K562 (cell line): ENCODE measurements at regions not wholly inside any gene's neighbourhood (a gene's known extent, or its start where the extent isn't known, plus 50 kb on each side); places are given as distances from the start of the nearest gene placed in this dataset.

Experiments
- ATAC-seq: fragments of 200-7000 bp; cut with Tn5 transposase; 3 replicates; pipeline ENCODE4 v1.9.1; 2020; ENCODE audit warnings: moderate library complexity
- BruUV-seq: library from RNA; stranded (reverse); fragments of 400-500 nt; replicated peaks from 2 replicates; lab custom pipeline; 2021; lab: Mats Ljungman, UMichigan
- CTCF ChIA-PET: fragments of 300-600 bp; formaldehyde crosslinking; extraction: SDS; loops from one replicate; lab custom pipeline; 2021; ENCODE audit warnings: low intra/inter-chr PET ratio; lab: Yijun Ruan, JAX
- POLR2A ChIA-PET: fragments of 300-600, 350-650 bp; sonication (Branson Sonifier 250); formaldehyde crosslinking; extraction: SDS; loops from one replicate; lab custom pipeline; 2021; ENCODE audit warnings: antibody characterized with exemption, inconsistent platforms; lab: Yijun Ruan, JAX
- DNase-seq, 4 experiments: peaks; one replicate each; pipeline versions ENCODE4 v3.0.0 to v3.0.0-alpha.2; 2011 to 2018; ENCODE audit warnings: low spot score in 3 of 4, mixed read lengths in 3 of 4; ENCODE audit errors: extremely low read depth in 1 of 4
- FAIRE-seq: peaks from 2 replicates; lab custom pipeline; 2011; peaks lifted over from hg19 to GRCh38; lab: Jason Lieb, UNC
- H2AFZ ChIP-seq: 2 replicates; pipeline ENCODE4 v1.6.0; 2011; ENCODE audit warnings: low read depth, low read length, control low read depth, inconsistent platforms
- H3K27ac ChIP-seq: fragments of 200-600 bp; 3 replicates; pipeline ENCODE4 v1.8.0; 2011; ENCODE audit warnings: low read depth, mild to moderate bottlenecking, control low read depth, inconsistent platforms, low read length, moderate library complexity, mixed read lengths; ENCODE audit errors: extremely low read depth
- H3K27me3 ChIP-seq, 2 experiments: fragments of 300-600 bp in 1 of 2; 2 replicates in 1 of 2; 3 replicates in 1 of 2; pipeline versions ENCODE4 v1.6.0 to v1.8.0; 2011; ENCODE audit warnings: inconsistent platforms in 2 of 2, low read length in 2 of 2, mild to moderate bottlenecking in 1 of 2, mixed read lengths in 1 of 2, moderate library complexity in 1 of 2; ENCODE audit not compliant: control insufficient read depth in 2 of 2, insufficient read depth in 2 of 2
- H3K36me3 ChIP-seq: fragments of 300-600 bp; 3 replicates; pipeline ENCODE4 v1.8.0; 2011; ENCODE audit warnings: mild to moderate bottlenecking, low read length, inconsistent platforms; ENCODE audit not compliant: control insufficient read depth, insufficient read depth
- H3K4me1 ChIP-seq, 2 experiments: fragments of 200-600 bp in 1 of 2; replicated peaks in 1 of 2; 2 replicates in 1 of 2; 3 replicates in 1 of 2; pipeline versions ENCODE4 v1.5.1 to v1.8.0; 2011; ENCODE audit warnings: inconsistent platforms in 2 of 2, low read length in 2 of 2, mild to moderate bottlenecking in 1 of 2, mixed read lengths in 1 of 2, moderate library complexity in 1 of 2; ENCODE audit not compliant: control insufficient read depth in 2 of 2, insufficient read depth in 2 of 2
- H3K4me2 ChIP-seq: 2 replicates; pipeline ENCODE4 v1.6.1; 2011; ENCODE audit warnings: low read length, control low read depth, inconsistent platforms, mixed read lengths; ENCODE audit not compliant: insufficient read depth
- H3K4me3 ChIP-seq: fragments of 200-600 bp; sonication (generic), shearing (Covaris generic); 2 replicates; pipeline ENCODE4 v1.5.1; 2016; ENCODE audit warnings: control low read depth, inconsistent platforms
- H3K79me2 ChIP-seq: fragments of 200-600 bp; 3 replicates; pipeline ENCODE4 v1.8.0; 2011; ENCODE audit warnings: low read length, inconsistent platforms; ENCODE audit not compliant: control insufficient read depth, insufficient read depth
- H3K9ac ChIP-seq, 2 experiments: 2 replicates each; pipeline versions ENCODE4 v1.6.0 to v1.6.1; 2011; ENCODE audit warnings: low read depth in 2 of 2, low read length in 2 of 2, control low read depth in 1 of 2, inconsistent platforms in 1 of 2, mild to moderate bottlenecking in 1 of 2, mixed read lengths in 1 of 2; ENCODE audit not compliant: insufficient read depth in 1 of 2
- H3K9me1 ChIP-seq: one replicate; pipeline ENCODE4 v1.6.0; 2011; ENCODE audit warnings: inconsistent platforms, mild to moderate bottlenecking, low read length, moderate library complexity; ENCODE audit not compliant: control insufficient read depth, insufficient read depth
- H3K9me3 ChIP-seq: replicated peaks from 2 replicates; pipeline ENCODE4 v1.5.1; 2011; ENCODE audit warnings: low read depth, low read length, inconsistent platforms; ENCODE audit not compliant: control insufficient read depth, insufficient read depth
- H4K20me1 ChIP-seq: replicated peaks from 2 replicates; pipeline ENCODE4 v1.6.1; 2011; ENCODE audit warnings: low read length, inconsistent platforms, mixed read lengths; ENCODE audit not compliant: control insufficient read depth, insufficient read depth
- C11orf30 ChIP-seq: fragments of 450-650 bp; IDR thresholded peaks from 2 replicates; pipeline ENCODE4 v1.6.1; 2016; ENCODE audit warnings: low read depth, mild to moderate bottlenecking
- E2F6 ChIP-seq, 2 experiments: IDR thresholded peaks; 2 replicates each; pipeline ENCODE4 v1.6.1; 2011; ENCODE audit warnings: borderline replicate concordance in 1 of 2, control low read depth in 1 of 2, low read depth in 1 of 2, low read length in 1 of 2, mild to moderate bottlenecking in 1 of 2, mixed read lengths in 1 of 2, moderate library complexity in 1 of 2; ENCODE audit not compliant: insufficient read depth in 1 of 2, insufficient read length in 1 of 2, poor library complexity in 1 of 2, severe bottlenecking in 1 of 2; ENCODE audit errors: extremely low read depth in 1 of 2
- GABPB2 ChIP-seq: fragments of 250-450 bp; sonication (Bioruptor Pico); conservative IDR thresholded peaks from 2 replicates; pipeline ENCODE4 v1.5.1; 2021; ENCODE audit warnings: mild to moderate bottlenecking
- HNRNPH1 ChIP-seq: fragments of 200-400 bp; formaldehyde crosslinking; optimal IDR thresholded peaks from 2 replicates; pipeline ENCODE3; 2017; ENCODE audit warnings: low read depth, mild to moderate bottlenecking, low read length, moderate library complexity
- HNRNPL ChIP-seq: fragments of 200-400 bp; formaldehyde crosslinking; IDR thresholded peaks from 2 replicates; pipeline ENCODE4 v1.6.1; 2017; ENCODE audit warnings: low read depth, mild to moderate bottlenecking, low read length
- MAFF ChIP-seq: IDR thresholded peaks from 2 replicates; pipeline ENCODE4 v1.6.1; 2012; ENCODE audit warnings: low read length, improper control_type of control experiment
- MAFG ChIP-seq: fragments of 450-650 bp; conservative IDR thresholded peaks from 2 replicates; pipeline ENCODE4 v1.6.1; 2016; ENCODE audit warnings: missing genetic modification characterization, missing compliant biosample characterization
- MAFK ChIP-seq: IDR thresholded peaks from 2 replicates; pipeline ENCODE4 v1.6.1; 2011; ENCODE audit warnings: low read length, improper control_type of control experiment
- MAX ChIP-seq: sonication (generic); formaldehyde crosslinking; IDR thresholded peaks from 2 replicates; pipeline ENCODE4 v1.9.0; 2022; ENCODE audit warnings: mild to moderate bottlenecking, missing genetic modification reagents
- NCOA4 ChIP-seq: fragments of 450-650 bp; IDR thresholded peaks from 2 replicates; pipeline ENCODE4 v1.6.1; 2018; ENCODE audit warnings: mild to moderate bottlenecking; ENCODE audit not compliant: partially characterized antibody
- NFIX ChIP-seq: fragments of 250-450 bp; sonication (Bioruptor Pico); IDR thresholded peaks from 2 replicates; pipeline ENCODE4 v1.4.0; 2020; ENCODE audit warnings: low read depth, mild to moderate bottlenecking, moderate library complexity
- RBM25 ChIP-seq: fragments of 200-400 bp; formaldehyde crosslinking; IDR thresholded peaks from 2 replicates; pipeline ENCODE4 v1.6.1; 2018; ENCODE audit warnings: low read length, low read depth, moderate library complexity; ENCODE audit not compliant: severe bottlenecking
- SAFB2 ChIP-seq: fragments of 200-400 bp; formaldehyde crosslinking; IDR thresholded peaks from 2 replicates; pipeline ENCODE4 v1.6.1; 2018; ENCODE audit warnings: borderline replicate concordance, low read length, low read depth, moderate library complexity; ENCODE audit not compliant: severe bottlenecking
- SMAD1 ChIP-seq: fragments of 150-350 bp; IDR thresholded peaks from 2 replicates; pipeline ENCODE4 v1.6.1; 2014; ENCODE audit warnings: low read length, low read depth; ENCODE audit not compliant: partially characterized antibody
- SRSF9 ChIP-seq: fragments of 200-400 bp; formaldehyde crosslinking; IDR thresholded peaks from 2 replicates; pipeline ENCODE4 v1.6.1; 2017; ENCODE audit warnings: low read depth, low read length, borderline replicate concordance
- TEAD4 ChIP-seq, 2 experiments: sonication (generic) in 1 of 2; formaldehyde crosslinking in 1 of 2; IDR thresholded peaks; 2 replicates each; pipeline versions ENCODE4 v1.6.1 to v1.8.0; 2012 to 2022; ENCODE audit warnings: borderline replicate concordance in 1 of 2, inconsistent platforms in 1 of 2, low read length in 1 of 2, mild to moderate bottlenecking in 1 of 2, missing genetic modification reagents in 1 of 2
- ZNF316 ChIP-seq: fragments of 450-650 bp; IDR thresholded peaks from 2 replicates; pipeline ENCODE4 v1.6.1; 2016
- WGBS: fragments of 100-300 bp; shearing (Covaris generic); methylation state at CpG from one replicate; pipeline ENCODE4 v1.1.6; 2016; ENCODE audit warnings: low coverage, mixed read lengths; ENCODE audit not compliant: insufficient coverage; ENCODE audit errors: missing lambda C conversion rate; 5-methylcytosine and 5-hydroxymethylcytosine counted together
- in situ Hi-C: fragments of 300-500 bp; cut with MboI; formaldehyde crosslinking; loops from 4 replicates; pipeline ENCODE4 v1.15.0; 2018; ENCODE audit warnings: inconsistent platforms, mixed read lengths
- intact Hi-C: fragments of 100-400 bp; cut with micrococcal nuclease; formaldehyde crosslinking; loops from 2 replicates; pipeline ENCODE4 v1.14.2; 2022
- TF ChIP-seq, protein P1 (sequence below): fragments of 450-650 bp; formaldehyde crosslinking; conservative IDR thresholded peaks from 2 replicates; pipeline ENCODE4 v1.4.0; 2022; ENCODE audit warnings: mild to moderate bottlenecking, missing genetic modification characterization

DNA sequence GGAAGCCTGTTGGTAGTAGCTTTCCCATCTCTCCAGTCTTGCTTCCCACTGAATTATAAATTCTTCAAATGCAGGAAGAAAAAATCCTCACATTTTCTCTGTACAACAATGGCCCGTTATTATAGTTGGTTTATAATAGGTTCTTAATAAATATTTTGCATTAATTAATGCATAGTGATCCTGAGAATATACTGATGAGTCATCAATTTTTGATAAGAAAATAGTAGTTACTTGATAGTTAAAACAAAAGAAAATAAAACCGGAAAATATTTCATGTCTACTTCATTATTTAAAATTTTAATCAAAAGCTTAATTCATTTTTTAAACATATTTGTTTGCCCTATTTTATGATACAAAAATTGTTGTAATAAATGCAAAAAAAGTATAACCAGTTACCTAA is 762.6 kb downstream of the BRINP1 start:
- no TSS peak for BruUV-seq
- 0% methylated on average over 2 of the region's 2 CpGs for WGBS
- H3K79me2 ChIP-seq, result no peaks in the 10 kb centered on the region
- no peak overlapping the region for H3K27ac ChIP-seq
- ChIA-PET POLR2A (no interaction called here), CTCF (no interaction called here)
- H3K36me3 ChIP-seq, result no peaks in the 10 kb centered on the region
- H2AFZ ChIP-seq, result no peak overlapping the region
- in situ Hi-C loops (no loop called here), intact Hi-C loops (no loop called here)
- H3K9me3 ChIP-seq, result no peaks in the 10 kb centered on the region
- no peak overlapping the region for H3K4me3 ChIP-seq
- TF ChIP-seq, protein P1, sequence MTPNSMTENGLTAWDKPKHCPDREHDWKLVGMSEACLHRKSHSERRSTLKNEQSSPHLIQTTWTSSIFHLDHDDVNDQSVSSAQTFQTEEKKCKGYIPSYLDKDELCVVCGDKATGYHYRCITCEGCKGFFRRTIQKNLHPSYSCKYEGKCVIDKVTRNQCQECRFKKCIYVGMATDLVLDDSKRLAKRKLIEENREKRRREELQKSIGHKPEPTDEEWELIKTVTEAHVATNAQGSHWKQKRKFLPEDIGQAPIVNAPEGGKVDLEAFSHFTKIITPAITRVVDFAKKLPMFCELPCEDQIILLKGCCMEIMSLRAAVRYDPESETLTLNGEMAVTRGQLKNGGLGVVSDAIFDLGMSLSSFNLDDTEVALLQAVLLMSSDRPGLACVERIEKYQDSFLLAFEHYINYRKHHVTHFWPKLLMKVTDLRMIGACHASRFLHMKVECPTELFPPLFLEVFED, result no peak
- no peak for TF ChIP-seq MAX (CRISPR knock-in tag)
- peak; percentile 84 for TF ChIP-seq MAFF
- no peak for TF ChIP-seq NCOA4
- TF ChIP-seq E2F6 (IDR thresholded peaks at IDR 0.05; ENCODE audit: borderline replicate concordance in 1 of 2, extremely low read depth in 1 of 2, insufficient read depth in 1 of 2, insufficient read length in 1 of 2, low read depth in 1 of 2, low read length in 1 of 2, poor library complexity in 1 of 2, severe bottlenecking in 1 of 2), result no peak
- TF ChIP-seq TEAD4 (IDR thresholded peaks at IDR 0.05; ENCODE audit: low read length), result no peak
- no peak for TF ChIP-seq TEAD4 (CRISPR knock-in tag; IDR thresholded peaks at IDR 0.05; ENCODE audit: borderline replicate concordance)
- no peak for TF ChIP-seq RBM25
- no peak for TF ChIP-seq GABPB2 (CRISPR knock-in tag)
- peak; percentile 91 for TF ChIP-seq ZNF316
- TF ChIP-seq SAFB2, result no peak
- TF ChIP-seq HNRNPH1, result no peak
- no peak for TF ChIP-seq SRSF9
- no peak for TF ChIP-seq SMAD1
- no peak for TF ChIP-seq HNRNPL
- peak; percentile 79 for TF ChIP-seq MAFG
- TF ChIP-seq C11orf30, result peak; percentile 74
- TF ChIP-seq MAFK, result peak; percentile 95
- TF ChIP-seq NFIX, result no peak
- no peak for FAIRE-seq
- H3K4me1 ChIP-seq, result no peaks in the 10 kb centered on the region
- no peak for DNase-seq
- no peaks in the 10 kb centered on the region for H3K27me3 ChIP-seq
- H3K9me1 ChIP-seq, result no peaks in the 10 kb centered on the region
- H3K4me2 ChIP-seq, result no peak overlapping the region
- no peak for ATAC-seq
- no peak overlapping the region for H3K9ac ChIP-seq
- no peaks in the 10 kb centered on the region for H4K20me1 ChIP-seq
